ENCODE measurements at regions not wholly inside any gene's neighbourhood (a gene's known extent, or its start where the extent isn't known, plus 50 kb on each side); places are given as distances from the start of the nearest gene placed in this dataset.

DNA sequence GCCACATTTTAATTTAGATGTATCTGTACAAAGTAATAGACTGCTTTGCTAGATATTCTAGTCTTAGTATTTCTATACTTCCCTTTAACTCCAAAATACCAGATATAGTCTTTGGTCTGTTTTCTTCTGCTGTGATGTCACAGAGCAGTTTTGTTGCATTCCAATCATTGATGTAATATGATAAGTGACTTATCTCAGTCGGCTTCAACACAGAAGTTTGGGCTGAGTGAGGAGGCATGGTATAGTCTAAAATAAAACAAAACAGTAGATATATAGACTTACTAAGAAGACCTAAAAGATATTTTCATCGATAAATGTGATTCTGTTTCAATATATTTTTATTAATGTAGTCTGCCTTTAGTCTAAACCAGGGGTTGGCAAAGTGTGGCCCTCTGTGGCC is 169.9 kb downstream of the DCK start:
- no peak for DNase-seq

DNA sequence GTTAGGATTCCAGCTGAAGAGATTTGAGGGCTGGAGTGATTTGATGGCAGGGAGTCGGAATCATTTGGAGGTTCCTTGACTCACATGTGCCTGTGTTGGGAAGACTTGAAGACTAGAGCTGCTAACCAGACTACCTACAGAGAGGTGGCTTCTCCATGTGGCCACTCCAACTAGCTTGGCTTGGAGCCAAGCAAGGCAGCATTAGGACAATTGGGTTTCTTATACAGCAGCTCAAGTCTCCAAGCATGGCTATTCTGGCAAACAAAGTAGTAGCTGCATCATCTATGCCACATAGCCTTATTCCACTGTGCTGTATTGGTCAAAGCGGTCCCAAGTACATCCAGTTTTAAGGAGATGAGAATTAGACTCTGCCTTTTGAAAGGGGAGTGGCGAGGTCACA is 171.7 kb upstream of the SLC4A4 start:
- no peak for DNase-seq

DNA sequence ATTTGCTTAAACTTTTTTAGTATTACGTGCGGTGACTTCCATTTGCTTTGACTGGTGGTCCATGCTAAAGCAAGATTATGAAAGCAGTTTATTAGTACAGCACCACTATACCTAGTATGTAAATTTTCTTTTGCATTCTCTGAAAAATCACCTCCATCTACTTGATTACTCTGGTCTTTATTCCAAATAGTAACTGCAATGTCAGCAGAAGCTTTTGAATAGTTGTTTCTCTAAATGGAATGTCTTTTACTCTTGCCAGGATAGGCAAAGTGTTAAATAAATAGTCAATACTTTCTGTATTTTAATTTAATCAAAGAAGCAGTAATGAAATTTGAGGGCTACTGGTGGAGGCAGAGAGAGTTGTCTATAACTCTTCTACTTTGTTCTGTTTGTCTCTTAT is 167.2 kb upstream of the SLC4A4 start:
- no peak for DNase-seq

DNA sequence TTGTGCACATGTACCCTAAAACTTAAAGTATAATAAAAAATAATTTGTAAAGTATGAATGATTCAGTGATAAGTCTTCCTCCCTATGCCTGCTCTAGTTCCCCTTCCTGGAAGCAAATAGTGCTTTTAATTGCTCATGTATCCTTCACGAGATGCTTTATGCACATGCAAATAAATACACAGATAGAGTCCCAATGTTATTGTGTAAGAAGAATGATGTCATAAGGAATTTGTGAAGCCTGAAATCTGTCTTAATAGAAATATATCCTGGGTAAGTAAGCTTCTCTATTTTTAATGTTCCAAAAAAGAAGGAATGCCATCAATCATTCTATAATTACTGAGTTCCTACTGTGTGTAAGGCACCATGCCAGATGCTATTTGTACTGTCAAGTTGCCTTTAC is 157.5 kb upstream of the SLC4A4 start:
- no peak for DNase-seq

DNA sequence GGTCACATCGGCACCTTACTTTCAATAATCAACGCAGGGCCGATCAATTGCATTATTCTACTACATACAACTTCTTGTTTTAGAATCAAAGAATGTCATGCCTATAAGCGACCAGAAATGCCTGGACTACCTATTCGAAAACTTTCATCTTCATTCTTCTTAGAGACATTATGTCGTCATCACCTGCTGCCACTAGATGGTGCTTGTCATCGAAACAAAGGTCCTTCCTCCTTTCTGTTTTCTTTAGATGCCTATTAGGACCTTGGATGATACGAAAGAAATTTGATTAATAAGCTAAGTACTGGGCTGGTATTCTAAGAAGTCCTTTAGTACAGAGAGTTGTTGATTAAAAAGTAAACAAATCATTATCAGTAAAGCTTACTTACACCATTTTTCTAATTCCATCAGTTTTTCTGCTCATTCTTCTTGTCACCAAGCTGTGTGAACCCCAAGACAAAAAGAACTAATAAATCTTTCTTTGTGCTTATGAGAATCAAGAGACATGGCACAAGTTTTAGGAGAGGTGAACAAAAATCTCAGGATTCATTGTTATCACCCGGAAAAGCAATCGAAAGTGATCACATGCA is 154.5 kb upstream of the SLC4A4 start:
- peak; percentile 2 for DNase-seq

DNA sequence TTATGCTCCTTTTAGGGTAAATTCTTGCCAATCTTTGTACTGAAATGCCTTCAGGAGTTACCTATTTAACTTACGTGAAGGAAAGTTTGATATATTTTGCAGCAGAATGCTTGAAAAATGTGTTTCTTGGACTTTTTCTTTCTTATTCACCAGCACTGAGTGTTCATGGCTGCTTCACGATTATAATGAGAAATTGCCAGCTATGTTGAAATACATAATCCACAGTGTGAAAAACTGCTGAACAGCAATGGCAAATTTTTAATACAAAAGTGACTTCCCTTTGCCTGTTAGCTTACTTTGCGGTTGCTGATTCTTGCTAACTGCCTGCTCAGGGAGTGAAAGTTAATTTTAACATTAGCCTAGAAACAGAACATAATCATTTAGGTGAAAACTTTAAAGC is 153.8 kb upstream of the SLC4A4 start:
- no peak for DNase-seq

DNA sequence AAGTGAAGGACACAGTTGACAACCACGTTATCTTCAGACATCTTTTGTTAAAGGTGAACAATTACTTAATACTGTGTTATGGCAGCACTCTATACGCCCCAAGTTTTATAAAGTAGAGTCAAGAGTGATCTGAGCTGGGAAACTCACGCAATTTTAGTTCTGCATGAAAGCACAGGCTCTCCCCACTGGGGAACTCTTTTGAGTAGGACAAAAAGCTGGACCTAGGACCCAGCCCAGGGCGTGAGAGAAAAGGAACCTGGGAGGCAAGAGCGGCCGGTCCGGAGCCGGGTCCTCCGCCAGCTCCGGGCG is 152.6 kb upstream of the SLC4A4 start:
- no peak for DNase-seq

DNA sequence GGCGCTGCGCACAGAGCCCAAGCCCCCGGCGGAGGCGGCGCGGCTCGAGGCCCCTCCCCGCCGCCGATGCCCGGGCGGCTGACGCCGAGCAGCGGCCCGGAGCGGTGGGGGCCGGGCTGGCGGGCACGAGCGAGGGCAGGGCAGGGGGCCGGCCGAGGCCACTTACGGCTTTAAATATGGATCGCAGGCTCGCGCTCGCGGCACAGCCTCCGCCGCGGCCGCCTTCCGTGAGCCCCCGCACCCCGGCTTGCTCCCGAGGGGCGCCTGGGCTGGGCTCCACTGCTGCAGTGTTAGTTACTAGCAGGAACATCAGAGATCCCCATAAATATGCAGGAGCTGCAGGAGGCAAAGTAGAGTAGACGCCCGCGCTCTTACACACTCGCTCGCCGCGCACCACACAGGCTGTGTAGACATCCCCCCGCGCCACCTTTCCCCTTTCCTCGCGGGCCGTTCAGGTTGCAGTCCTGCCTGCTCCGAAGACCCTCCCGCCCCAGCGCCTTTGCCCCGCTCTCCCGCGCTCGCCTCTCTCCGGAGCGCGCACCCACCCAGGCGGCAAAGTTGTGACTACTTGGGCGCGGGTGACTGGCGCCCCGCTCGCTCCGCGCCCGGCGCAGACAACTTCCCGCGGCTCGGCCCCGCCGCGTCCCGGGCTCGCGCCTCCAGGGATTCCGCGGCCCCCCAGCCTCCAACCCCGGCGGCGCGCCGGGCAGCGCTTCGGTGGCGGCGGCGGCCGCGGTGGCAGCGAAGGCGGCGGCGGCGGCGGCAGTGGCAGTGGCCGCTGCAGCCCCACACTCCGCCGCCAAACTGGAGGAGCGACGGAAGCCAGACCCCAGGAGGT is 152.0 kb upstream of the SLC4A4 start:
- no peak for DNase-seq

DNA sequence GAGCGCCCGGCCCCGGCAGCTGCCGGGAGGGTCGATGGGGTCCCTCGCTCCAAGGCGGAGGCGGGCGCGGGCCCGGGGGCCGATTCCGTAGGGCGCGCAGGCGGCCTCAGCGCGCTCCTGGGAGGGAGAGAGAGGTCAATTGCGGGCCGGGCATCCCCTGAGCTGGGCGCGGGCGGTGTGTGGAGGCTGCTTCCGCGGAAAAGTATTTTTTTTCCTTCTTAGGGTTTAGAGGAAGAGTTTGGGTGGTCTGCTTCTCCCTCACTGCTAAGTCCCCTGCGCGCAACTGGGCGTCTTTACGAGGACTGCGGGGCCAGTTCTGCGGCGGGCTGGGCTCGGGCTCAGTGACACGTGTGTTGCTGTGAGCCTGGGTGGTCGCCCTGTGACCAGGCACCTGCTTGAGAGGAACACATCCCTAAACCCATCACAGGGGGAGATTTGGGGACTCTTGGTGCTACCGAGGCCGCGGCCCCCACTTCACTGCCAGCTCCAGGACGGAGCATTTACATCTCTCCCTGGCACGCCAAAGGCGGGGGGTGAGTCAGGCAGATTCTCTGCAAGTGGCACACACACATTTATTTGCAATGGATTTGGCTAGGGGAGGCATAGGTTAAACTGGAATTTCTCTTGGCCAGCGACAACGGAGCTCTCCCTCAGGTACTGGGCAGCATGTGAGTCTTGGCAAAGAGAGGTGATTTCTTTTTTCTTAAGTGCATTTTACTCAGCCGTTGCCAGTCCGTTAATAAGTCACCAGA is 151.2 kb upstream of the SLC4A4 start:
- DNase-seq: no peak

DNA sequence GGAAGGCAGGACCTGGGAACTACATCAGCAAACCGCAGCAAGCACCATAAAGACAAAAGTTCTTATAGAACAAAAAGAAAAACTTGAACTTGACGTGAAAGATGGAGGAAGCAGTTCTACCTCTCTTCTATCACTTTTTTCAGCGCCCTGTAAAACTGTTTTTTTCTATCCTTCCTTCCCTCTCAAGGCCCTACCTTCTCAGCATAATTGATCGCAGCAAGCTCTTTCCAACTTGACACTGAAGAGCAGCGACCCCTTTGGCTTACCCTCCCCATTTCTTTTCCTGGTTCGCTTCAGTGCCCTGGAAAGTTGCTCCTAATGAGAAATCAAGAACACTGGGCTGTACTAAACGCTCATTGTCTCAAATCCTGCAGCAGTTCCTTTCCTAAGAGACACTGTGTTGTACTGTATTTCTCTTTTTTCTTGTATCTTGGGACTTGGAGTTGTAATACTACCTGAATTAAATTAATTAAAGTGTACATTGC is 150.6 kb upstream of the SLC4A4 start:
- DNase-seq: no peak

DNA sequence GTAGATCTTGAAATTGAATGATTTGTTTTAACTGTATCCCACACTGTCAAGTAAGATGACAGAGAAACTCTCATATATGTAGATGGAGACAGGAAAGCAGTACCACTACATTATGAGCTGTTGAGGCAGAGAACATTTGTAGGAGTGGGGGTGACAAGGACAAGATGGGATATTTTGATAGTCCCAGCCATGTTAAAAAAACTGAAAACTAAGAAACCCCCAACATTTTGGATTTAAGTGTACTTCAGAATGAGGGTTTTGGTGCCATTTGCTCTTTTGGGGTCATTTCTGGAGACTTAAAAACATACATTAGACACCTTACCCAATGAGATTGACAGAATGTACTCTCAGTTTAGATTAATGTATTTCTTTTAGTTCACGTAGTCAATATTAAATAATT is 149.9 kb upstream of the SLC4A4 start:
- no peak for DNase-seq

DNA sequence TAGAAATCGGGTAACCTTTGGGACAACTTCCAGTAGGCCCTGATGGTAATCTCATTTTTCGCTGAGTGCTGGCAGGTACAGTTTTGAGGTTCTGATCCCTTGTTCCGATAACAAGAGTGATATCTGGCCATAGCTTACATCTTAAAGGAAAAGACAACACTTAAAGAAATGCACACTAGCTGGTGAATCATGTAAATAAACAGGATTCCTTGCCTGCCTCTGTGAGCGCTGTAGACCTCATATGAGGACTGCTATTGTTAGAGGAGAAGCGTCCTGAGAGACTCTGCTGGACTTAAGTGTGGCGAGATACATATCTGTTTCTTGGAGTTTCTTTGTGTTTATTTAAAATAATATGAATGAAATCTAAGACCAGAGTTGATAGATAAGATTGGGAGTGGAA is 149.3 kb upstream of the SLC4A4 start:
- no peak for DNase-seq

DNA sequence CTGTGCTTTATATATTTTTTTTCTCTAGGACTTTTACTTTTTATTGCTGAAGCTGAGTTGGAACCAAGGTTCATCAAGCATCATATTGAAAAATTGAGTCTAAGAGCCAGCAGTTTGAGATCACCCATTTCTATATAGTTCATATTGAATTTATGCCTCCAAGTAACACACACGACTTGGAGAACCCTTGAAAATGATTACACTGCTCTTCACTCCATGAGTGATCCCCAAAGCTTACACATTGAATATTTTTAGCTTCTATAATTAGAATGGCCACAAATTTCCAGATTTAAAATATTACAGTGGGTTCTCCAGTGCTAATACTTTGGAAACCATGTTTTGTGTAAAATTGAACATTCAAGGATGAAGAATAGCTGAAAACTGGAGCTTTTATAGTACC is 144.4 kb upstream of the SLC4A4 start:
- no peak for DNase-seq

DNA sequence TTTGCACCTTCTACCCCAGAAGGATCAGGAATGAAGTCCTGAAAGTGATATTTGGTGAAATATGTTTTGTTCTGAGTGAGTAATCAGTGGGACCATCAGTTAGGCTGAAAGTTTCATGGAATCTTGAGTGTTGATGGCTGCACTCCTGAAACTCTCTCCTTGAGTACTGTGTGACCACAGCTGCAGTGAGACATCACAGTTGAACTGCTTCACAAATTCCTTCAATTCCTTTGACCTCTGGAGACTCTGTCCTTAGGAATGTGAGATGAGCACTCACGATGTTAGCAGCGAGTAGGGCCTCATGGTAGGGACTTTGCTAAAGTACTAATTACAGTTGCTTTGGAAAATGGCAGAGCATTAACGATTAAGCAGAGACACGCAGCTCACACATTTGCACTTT is 142.9 kb upstream of the SLC4A4 start:
- DNase-seq: no peak

DNA sequence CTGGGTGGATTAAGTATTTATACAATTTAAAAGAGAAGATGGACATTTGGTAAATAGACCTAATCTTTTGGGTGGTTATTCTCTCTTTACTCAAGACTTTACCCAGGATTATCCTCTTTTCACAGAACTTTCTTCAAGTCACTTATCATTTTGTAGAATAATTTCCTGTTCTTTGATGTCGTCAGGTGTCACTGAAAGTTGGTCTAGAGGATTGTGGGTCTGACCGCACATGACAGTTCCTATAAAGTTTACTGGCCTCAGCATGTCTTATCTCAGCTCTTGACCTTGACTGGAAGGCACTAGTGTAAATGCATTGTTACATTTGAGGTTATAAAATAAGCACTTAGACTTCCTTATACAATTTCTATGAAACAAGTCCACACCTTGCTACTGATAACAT is 139.9 kb upstream of the SLC4A4 start:
- no peak for DNase-seq

DNA sequence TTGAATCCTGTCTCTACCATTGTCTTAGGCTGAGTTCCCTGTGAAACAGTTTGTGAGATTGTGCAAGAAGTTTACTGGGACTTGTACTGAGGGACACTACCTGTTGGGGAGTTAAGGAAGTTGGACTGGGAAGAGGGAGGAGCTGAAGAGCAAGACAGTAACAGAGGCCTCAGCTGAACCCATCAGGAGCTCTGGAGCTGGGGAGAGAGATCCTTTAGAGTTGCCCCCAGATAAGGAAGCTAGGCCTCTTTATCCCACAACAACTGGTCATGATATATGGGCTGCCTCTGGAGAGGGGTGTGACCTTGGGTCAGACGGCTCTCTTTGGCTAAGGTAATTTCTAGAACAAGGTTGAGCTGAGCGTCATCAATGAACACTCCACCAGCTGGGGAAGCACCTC is 137.8 kb upstream of the SLC4A4 start:
- DNase-seq: no peak

DNA sequence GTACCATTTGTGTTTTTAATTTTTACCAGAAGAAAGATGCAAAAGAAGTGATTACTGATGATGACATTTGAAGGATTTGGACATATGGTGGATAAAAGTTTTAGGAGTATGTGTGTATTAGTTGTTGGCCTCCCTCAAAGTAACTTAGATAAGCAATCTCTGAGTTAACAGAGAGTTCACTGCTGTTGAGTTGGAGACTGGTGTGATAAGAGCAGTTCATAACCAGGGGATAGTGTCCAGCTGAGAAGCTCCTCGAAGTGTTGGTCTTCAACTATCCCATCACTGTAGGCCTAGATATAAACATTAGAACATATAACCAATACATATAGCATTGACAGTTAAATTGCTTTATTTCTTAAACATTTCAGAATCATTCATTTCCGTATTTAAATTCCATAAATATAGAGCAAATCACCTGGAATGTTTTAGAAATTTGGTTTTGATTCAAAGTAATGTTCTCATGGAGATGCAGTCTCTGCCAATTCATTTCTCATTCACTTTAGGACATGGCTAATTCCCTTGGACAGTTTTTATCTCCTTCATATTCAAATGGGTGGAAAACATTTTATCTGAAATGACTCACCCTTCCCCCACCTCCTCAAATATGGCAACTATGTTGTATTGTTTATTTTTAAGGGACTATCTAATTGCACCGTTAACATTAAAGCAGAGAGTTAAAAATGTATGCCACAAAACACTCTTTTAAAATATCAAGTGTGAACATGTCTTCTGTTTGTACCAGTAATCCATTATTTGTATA is 136.8 kb upstream of the SLC4A4 start:
- no peak for DNase-seq

DNA sequence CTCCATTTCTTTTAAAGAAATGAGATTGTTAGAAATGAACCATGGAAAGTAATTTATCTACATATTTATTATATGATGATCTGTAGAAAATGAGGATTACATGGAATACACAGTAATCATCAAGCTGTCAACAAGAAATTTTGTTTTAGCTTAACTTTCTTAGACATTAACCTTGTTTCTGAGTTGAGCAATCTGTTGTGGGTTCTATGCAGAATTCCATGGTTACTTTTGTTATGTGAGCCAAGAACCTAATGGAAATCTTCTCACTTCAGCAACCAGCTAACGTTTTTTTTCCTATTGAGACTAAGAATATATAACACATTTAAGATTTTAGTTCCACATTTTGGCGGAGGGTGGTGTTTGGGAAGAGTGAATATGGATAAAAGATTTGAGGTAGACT is 136.1 kb upstream of the SLC4A4 start:
- DNase-seq: no peak

DNA sequence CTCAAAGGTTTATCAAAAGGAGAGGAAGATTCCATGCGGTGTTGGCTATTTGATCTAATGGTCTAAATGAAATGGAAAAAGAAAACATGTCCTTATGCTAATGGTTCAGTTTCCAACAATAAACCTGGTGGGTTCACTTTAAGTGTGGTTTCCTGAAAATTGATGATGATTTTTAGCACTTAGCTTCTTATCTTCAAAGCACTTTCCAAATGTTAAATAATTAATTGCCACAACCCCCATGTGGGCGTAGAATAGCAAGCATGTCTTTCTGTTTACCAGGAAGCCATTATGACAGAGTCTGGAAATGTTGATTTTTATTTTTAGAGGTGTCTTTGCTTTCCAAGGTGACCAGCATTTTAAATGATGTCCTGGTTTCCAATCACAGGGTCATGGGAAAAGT is 134.8 kb upstream of the SLC4A4 start:
- DNase-seq: no peak

DNA sequence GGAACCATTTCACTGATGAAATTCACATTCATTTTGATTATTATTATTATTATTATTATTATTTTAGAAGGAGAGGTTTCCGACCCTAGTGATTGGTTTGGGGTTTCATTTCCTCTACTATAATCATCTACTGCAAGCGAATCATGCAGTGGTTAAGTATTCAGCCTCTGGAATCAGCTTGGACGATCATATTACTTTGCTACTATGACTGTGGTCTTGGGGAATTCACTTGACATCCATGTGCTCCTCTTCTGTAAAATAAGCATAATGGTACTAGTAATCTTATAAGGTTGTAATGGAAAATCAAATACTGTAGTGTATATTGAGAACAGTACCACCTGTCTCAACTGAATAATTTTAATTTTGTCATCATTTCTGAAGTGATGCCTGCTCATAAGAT is 132.1 kb upstream of the SLC4A4 start:
- no peak for DNase-seq

DNA sequence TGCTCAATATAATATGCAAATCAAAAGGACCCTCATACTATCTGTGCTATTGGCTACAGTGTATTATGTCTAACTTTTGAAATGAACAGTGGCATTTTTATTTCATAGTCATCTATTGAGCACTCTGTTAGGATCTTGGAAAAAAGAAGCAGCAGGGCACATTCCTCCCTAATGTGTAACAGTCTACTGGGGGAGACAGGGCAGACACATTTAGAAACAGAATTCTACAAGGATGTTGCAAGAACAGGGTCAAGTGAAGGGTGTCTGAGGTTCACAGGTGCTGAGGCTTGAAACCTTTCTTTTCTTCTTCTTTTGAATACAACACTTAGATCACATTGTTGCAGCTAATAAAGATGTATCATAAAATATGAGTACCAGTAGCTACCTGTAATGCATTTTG is 129.7 kb upstream of the SLC4A4 start:
- DNase-seq: no peak

DNA sequence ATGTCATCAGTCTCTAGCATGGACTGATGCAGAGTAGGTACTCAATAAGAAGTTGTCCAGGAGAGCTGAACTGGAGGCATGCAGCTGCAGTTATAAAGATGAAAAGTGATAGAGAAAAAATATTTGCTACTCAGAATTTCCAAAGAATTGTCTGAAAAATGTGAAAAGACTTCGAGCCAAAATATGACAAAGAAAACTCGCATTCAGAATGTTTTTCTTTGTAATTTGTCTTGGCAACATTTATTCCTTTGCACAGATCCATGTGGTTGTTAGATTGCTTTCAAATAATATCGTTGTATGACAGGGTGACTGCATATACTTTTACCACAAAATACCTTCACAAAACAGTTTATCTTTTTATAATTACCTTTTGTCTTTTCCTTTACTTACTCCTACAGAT is 128.0 kb upstream of the SLC4A4 start:
- no peak for DNase-seq

DNA sequence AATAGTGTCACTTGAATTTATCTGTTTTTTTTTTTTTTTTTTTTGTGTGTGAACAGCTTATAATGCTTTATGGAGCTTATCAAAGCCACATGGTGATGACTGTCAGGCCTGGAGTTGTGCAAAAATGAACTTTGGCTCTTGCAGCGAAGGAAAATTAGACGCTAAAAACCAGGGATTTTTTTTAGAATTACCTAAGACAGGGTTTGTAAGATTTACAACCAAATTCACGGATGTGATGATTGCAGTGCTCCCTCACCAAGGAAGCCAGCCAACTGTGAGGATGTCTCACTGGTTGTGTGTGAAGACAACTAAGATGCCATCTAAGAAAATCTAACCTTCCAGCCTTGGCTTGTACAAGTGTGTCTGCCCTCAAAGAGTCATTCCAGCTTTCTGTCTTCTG is 127.1 kb upstream of the SLC4A4 start:
- DNase-seq: no peak

DNA sequence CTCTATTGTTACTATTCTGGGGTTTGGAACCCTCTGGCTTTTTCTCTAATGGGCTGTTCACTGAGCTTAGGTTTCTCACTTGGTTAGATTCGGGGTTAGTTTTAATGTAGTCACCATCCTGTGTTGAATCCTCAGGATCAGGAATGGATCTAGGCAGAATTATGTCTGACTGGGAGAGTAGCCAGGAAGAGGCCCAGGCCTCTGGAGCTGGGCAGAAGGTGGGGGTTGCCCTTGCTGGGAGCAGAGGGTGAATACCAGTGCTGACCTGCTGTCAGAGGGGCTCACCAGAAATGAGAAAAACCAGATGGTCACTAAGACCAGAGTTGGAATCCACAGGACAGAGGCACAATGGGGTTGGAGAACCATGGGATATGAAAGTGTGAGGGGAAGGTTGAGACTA is 126.6 kb upstream of the SLC4A4 start:
- no peak for DNase-seq
